ENCODE measurements at regions not wholly inside any gene's neighbourhood (a gene's known extent, or its start where the extent isn't known, plus 50 kb on each side); places are given as distances from the start of the nearest gene placed in this dataset.
"Not testable (repeated sequence)": the region's sequence is repeated elsewhere in the genome, so short reads cannot be mapped to it uniquely, and the experiment has no call there.

DNA sequence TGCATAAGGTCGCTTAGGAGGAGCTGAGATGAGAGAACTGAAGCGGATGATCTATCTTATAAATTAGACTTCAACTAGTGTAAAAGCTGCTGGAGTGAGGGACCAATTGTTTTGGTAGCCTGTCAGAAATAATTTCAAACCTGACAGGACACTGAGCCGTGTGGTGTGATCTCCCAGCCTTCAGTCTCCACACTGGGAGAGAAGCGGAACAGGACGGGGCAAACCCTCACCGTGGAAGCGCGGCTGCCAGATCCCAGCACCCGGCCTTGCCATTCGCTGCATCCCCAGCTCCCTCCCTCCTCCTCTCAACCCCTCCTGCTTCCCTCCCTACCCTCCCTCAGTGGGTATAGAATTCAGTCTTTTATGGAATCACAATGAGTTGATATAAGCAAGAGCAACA lies 900.1 kb upstream of the SLC35B3 start:
- DNase-seq (ENCODE audit: low read depth in 4 of 4, low spot score in 1 of 4), result no peak

DNA sequence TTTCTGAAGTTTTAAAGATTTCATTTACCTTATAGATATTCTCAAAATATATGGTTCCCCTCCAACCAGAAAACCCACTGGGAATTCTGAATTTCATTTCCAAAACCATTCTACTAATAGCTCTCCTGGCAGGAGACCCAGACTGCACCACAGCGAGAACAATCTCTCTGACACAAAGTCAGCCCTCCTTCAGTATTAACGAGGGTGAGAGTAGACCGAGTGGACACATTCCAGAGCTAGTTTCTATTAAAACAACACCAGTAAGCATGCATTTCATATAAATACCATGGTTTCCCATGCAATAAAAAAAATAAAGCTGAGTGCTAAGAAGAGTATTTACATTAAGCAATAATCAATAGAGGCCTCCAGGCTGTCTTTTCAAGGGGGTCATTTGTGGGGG lies 899.6 kb upstream of the SLC35B3 start:
- DNase-seq (ENCODE audit: low read depth in 4 of 4, low spot score in 1 of 4), result no peak

DNA sequence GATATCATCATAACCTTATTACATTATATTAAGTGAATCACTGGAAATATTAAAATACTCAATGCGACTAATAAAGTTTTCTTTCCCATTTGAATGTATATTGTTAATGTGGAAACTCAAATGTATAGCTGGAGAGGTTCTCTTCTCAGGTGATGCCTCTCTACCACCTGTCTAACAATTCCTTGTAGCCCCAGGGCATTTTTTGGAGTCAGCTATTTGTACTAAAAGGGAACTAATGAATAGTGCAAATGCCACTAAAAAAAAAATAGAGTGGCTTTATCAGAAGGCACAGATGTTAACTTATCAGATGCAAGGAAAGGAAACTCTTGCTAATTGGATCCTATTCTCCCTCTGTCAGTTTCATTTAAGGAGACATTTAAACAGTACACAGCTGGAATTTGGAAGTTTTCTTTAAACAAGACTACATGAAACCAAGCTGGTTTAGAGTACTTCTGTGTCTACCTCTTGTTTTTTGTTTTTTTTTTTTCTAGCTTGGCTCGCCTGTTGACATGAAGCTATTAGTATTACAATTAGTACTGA lies 897.0 kb upstream of the SLC35B3 start:
- no peak for DNase-seq (ENCODE audit: low read depth in 4 of 4, low spot score in 1 of 4)

DNA sequence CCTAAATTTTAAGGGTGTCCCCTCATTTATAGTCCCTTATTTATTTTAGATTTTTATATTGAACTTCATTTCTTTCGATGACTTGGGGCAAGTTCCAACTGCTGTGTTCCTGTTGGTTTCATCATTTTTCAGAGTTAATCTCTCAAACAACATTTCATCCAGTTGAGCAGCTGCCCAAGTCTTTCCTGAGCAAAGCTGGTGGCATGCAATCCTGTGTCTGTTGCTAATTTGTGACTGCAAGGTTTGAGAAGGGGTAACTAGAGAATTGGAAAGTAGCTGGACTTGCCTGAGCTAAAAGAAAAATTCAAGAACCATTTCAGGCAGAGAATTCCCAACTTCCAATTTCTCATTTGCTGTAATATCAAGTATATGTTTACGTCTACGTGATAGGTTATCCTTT lies 881.5 kb upstream of the SLC35B3 start:
- no peak for DNase-seq (ENCODE audit: low read depth in 4 of 4, low spot score in 1 of 4)

DNA sequence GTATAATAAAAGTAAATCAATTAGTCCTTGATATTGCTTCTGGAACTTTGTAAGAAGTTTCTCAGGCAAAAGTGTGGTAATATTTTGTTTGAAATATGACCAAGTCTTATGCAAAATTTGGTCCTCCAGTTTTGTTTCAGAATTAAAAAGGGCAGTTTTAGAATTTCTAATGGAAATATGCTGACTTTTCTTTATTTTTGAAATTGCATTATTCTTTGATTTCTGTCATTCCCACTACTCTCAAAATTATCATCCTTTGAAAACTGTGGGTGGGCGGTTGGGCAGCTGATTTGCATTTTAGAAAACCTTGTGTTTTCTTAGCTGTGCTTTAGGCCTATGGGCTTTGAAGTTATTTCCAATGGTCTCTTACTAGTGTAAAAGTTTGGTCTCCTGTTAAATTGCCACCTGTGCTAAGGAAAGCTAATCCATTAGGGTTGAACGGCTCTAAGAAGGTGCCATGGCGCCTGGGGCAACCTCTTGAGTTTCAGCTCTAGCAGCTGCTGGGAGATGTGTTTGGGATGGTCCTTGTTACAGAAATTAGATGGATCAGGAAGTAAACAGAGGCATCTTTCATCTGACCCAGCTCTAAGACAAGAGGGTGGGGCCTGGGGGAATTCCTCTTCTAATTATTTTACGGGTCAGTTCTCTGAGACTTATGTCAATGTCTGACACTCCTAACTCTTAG lies 880.8 kb upstream of the SLC35B3 start:
- no peak for DNase-seq (ENCODE audit: low read depth in 4 of 4, low spot score in 1 of 4)

DNA sequence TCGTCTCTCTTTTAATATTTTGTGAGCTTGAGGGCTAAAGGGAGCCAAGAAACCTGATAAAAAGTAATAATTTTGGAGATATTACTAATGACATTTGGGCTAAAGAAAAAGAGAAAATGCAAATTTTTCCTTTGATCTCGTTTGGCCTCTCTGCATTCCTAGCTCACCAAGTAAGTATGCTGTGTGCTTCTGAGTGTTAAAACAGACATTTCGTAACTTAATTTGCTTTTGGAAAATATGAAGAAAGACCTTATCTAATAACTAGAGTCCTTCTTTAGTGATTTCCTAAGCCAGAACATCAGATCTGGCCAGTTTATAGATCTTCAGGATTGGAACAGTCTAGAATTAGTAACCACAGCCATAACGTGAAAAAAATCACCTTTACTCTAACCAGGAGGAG lies 872.9 kb upstream of the SLC35B3 start:
- DNase-seq (ENCODE audit: low read depth in 4 of 4, low spot score in 1 of 4), result no peak

DNA sequence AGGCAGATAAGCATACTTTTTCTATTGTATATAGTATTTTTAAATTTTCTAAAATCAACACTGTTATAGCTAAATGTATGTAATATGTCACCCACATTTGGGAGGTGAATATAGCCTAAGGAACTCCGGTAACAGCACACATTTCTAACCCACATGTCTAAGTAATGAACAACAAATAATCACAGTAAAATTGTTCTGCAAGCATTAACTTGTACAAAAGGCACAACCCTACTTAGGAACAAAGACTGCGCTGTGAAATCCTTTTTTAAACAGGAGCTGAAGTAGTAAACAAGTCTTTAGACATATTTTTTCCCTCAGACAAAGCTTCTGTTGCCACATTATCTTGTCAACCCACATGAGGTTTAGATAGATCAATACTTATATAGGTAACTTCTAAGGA lies 872.4 kb upstream of the SLC35B3 start:
- DNase-seq (ENCODE audit: low read depth in 4 of 4, low spot score in 1 of 4), result no peak

DNA sequence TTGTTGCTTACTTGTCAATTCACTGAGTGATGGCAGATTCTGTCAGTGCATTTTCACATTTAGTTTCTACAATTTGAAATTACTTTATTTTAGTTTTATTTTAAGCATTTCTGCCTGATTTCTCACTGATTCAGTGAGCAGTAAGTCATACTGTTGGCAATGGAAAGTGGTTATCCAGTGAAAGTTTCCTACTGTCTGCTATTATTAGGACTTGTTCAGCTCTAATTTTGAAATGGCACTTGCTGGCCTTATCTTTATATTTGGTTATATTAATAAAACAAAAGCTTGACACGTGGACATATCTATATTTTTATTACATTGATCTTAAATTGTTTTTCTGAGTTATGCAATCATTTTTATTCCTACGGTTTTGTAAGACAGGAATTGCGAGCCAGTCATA lies 871.8 kb upstream of the SLC35B3 start:
- DNase-seq (ENCODE audit: low read depth in 4 of 4, low spot score in 1 of 4), result no peak

DNA sequence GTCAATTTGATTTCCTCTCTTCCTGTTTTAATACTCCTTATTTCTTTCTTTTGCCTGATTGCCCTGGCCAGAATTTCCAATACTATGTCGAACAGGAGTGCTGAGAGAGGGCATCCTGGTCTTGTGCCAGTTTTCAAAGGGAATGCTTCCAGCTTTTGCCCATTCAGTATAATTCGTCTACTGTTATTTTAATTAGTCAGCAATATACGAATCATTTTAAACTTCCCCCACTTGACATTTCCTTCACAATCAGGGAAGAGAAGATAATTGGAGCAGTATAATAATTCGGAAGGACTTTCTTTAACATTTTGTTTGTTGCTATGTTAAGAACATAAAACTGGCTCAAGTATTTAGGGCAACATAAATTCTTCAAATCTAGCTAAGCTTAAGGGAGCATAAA lies 860.3 kb upstream of the SLC35B3 start:
- no peak for DNase-seq (ENCODE audit: low read depth in 4 of 4, low spot score in 1 of 4)

DNA sequence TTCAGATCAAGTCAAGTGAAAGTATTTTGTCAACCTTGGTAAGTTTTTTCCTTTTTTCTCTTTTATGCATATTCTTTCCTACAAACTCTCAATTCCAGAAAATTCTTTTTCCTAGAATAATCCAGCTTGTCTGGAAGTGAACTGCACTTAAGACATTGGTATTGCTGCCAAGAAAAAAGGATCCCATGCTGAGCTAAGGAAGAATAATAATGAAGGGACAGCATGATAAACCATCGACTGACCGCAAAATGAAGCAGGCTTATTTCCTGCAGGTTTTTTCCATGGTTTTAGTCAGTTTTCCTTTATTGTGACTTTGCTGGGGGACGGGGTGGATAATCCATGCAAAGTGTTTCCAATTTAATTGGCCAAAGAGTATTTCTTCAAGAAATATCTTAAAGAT lies 857.6 kb upstream of the SLC35B3 start:
- DNase-seq (ENCODE audit: low read depth in 4 of 4, low spot score in 1 of 4), result no peak

DNA sequence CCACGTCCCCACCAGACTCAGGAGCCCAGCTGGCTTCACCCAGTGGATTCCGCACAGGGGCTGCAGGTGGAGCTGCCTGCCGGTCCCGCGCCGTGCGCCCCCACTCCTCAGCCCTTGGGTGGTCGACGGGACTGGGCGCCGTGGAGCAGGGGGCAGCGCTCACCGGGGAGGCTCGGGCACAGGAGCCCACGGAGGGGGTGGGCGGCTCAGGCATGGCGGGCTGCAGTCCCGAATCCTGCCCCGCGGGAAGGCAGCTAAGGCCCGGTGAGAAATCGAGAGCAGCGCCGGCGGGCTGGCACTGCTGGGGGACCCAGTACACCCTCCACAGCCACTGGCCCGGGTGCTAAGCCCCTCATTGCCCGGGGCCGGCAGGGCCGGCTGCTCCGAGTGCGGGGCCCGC lies 855.0 kb upstream of the SLC35B3 start:
- DNase-seq (ENCODE audit: low read depth in 4 of 4, low spot score in 1 of 4), result not testable (repeated sequence)

DNA sequence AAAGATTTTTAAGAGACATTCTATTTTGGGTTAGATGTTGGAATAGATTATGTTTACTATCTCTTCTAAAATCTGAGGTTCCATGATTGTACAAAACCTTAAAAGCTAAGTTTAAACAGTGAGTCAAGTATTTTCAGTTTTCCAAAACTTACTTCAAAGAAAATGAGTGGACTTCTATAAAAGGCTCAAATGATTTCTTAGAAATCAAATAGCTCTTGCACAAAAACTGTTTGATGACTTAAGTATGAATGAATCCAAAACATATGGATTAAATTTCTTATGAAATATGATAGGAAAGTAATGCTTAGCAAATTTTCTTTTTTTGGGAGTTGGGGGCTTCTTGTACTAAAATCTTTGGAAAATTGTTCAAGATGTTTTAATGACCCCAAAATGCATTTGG lies 837.3 kb upstream of the SLC35B3 start:
- DNase-seq (ENCODE audit: low read depth in 4 of 4, low spot score in 1 of 4), result no peak

DNA sequence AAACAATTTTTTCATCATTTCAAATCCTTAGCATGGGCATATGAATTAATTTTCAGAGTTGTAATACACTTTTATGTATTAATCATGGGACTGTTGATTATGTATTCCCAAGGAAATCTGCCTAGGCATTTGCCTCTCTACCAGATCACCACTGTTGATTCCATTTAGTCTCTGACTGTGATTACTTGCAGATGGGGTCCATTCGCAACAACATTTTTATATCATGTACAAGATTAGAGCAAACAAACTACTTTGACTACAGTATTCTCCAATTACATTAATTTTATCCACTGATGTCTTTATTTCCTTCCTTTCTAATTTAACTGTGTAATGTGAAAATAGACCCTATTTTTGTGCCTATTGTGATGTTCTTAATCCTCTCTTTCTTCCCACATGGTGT lies 831.4 kb upstream of the SLC35B3 start:
- no peak for DNase-seq (ENCODE audit: low read depth in 4 of 4, low spot score in 1 of 4)

DNA sequence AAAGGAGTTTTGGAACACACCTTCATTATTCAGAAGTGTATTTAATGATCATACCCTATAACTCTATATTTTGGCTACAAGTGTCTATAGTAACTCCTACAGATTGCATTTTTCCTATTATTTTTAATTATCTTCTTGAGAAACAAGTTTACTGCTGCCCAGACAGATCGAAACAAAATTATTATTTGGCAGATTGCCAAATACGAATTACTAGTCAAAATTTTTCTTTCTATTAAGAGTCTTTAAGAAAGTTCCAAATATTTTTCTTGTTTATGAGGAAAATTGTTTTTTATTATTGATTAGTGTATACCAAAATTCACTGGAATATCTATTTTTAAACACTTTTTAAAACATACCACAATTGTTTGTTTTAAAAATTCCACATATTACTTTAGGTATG lies 821.9 kb upstream of the SLC35B3 start:
- no peak for DNase-seq (ENCODE audit: low read depth in 4 of 4, low spot score in 1 of 4)

DNA sequence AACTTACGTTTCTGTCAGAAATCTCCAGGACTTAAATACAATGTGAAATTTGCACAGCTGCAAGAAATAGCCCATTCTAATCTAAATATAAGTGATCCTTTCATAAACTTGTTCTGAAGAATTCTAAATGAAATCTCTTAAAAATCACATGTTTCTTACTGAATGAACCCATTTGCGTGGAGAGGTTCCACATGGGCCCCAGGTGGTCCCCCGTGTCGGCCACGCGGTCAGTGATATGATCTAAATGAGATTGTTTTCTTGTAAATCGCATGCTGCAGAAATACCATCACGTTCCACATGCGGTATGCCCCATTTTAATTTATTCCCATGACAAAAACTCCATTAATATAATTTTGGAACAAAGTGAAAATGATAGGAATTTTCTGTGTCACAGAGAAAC lies 818.9 kb upstream of the SLC35B3 start:
- no peak for DNase-seq (ENCODE audit: low read depth in 4 of 4, low spot score in 1 of 4)

DNA sequence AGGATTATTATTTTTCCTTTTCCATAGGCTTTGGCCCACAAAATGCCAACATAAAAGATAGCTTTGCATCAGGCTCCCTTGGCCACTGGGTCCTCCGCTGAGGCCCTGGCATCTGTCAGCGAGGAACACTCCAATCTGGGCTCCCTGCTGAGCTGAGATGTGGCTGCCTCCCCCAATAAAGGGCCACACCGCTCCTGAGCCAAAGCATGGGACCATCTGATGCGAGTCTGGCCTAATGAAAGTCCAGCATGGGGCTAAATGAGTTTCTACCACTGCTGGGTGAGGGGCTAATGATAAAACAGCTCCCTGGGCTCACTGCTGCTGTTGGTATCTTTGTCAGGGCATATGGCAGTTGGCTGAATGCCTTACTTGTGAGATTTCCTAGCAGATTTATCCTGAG lies 817.5 kb upstream of the SLC35B3 start:
- DNase-seq (ENCODE audit: low read depth in 4 of 4, low spot score in 1 of 4), result no peak

DNA sequence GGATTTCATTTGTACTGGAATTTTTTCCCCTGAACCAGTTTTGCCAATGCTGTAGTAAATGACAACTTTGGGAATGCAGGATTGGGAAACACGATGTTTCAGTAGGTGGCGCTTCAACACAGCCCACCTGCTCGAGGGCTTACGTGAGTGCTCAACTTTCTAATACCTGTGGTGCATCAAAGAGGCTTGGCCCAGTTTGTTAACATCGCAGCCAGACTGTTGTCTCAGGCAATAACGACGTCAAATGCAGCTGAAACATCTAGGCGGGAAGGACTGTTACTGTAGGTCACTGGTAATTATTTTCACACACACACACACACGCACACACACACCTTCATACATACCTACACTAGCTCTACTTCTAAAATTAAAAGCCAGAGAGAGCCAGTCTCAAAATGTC lies 815.5 kb upstream of the SLC35B3 start:
- DNase-seq (ENCODE audit: low read depth in 4 of 4, low spot score in 1 of 4), result no peak

DNA sequence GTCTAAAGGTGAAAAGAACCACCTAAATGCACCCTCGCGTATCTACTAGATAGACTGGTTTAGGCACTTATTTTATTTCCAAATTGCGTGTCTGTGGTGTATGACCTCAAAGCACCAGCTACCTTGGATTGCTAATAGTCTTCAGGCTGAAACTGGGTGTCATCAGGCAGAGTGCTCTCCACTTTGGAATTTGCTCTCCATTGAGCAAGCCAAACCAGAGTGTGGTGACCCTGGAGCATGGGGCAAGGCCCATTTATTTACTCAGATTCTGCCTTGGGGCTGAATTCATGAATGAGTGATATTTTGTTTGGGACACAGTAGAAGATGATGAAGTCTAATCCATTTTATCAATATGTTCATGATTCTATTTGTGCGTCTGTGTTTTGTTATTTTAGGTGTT lies 812.8 kb upstream of the SLC35B3 start:
- no peak for DNase-seq (ENCODE audit: low read depth in 4 of 4, low spot score in 1 of 4)

DNA sequence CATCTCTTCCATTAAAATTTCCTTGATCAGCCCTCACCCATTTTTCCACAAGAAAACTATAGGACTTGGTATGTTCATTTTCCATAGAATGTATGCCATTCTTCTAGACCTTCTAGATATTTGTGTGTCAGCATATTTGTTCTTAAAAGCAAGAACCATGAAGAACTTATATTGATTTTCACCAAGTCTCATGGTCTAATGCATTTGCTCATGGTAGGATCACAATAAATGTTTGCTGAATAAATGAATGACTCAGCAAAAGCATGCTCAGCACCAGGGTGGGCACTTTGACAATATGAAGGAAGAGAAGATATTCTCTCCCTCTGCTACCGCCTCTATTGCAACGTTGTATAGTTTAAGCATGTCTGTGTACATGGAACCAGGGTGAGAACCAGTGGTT lies 805.5 kb upstream of the SLC35B3 start:
- DNase-seq (ENCODE audit: low read depth in 4 of 4, low spot score in 1 of 4), result no peak

DNA sequence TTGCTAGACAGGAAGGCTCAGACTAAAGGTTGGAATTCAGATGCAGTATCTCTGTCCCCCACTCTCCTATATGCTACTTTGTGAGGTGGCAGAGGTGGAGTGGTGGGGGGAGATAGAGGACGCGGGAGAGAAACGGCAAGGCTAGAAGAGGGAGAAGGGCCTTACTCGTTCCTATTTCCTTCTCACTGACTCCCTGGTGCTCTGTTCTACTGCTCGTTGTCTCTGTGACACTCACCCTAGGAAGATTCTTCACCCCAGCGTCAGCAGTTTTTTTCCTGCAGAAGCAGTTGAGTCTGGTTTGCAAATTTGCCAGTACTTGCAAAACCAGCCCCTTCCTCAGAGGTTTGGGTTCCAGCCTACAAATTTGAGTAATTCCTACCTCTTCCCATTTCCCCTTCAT lies 801.1 kb upstream of the SLC35B3 start:
- no peak for DNase-seq (ENCODE audit: low read depth in 4 of 4, low spot score in 1 of 4)

DNA sequence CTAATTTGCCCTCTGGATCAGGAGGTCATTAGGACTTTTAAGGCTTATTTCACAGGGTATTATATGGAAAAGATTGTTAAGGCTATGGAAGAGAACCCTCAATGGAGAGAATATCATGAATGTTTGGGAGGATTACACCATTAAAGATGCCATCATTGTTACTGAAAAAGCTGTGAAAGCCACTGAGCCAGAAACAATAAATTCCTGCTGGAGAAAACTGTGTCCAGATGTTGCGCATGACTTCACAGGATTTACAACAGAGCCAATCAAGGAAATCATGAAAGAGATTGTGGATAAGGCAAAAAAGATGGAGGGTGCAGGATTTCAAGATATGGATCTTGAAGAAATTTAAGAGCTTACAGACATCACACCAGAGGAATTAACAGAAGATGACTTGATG lies 798.3 kb upstream of the SLC35B3 start:
- DNase-seq (ENCODE audit: low read depth in 4 of 4, low spot score in 1 of 4), result no peak

DNA sequence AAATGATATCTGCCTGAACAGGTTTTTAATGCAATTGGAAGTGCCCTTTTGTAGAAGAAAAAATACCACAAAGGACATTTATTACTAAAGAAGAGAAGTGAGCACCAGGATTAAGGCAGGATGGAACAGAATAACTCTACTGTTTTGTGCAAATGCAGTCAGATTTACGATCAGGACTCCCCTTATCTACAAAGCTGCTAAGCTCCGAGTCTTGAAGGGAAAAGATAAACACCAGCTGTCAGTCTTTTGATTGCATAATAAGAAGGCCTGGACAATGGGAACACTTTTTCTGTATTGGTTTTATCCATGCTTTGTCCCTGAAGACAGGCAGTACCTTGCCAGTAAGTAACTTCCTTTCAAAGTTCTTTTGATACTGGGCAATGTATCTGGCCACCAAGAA lies 797.9 kb upstream of the SLC35B3 start:
- DNase-seq (ENCODE audit: low read depth in 4 of 4, low spot score in 1 of 4), result no peak

DNA sequence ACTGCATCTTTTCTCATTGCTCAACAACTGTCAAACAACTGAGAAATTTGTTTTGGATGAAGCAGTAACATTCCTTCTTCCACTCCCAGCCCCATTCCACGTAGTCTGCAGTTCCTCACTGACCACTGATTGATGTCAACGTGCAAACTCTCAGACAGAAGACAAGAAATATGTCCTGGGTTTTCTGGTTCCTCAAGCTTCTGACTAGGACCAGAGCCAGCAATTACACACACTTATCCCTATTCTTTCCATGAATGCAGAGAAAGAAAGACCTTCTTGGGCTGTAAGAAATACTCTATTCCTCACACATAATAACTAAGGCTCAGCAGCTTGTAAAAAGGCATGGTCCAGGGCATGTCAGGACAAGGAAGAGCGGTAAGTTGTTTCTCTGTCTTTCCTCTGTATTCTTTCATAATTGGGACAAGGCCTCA lies 790.1 kb upstream of the SLC35B3 start:
- no peak for DNase-seq (ENCODE audit: low read depth in 4 of 4, low spot score in 1 of 4)

DNA sequence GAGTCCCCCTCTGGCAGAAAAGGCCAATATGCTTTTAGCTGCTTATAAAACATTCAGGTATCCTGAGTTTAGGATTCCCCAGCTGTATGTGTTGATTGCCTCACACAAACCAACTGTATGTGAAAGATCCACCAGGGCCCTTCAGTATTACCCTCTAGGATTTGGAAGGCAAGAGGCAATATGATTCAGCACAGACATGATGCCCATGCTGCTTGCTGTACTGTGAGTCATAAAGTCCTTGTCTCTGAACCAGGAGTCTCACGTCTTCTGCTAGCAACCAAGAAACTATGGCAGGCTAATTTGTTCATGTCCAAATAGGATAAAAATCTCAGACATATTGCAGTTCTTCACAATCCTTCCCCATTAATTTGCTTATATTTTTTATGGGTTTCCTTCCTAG lies 789.2 kb upstream of the SLC35B3 start:
- no peak for DNase-seq (ENCODE audit: low read depth in 4 of 4, low spot score in 1 of 4)

All from stimulated activated CD4-positive, alpha-beta T cell treated with anti-CD3 and anti-CD28 coated beads, Interleukin-1b, Interleukin-23, amount 100 ng/mL, for 24 hours (primary cell).